Activated naive CD4-positive, alpha-beta T cell treated with Interleukin-2 at 50 U/mL for 16 hours (primary cell): ENCODE measurements at regions not wholly inside any gene's neighbourhood (a gene's known extent, or its start where the extent isn't known, plus 50 kb on each side); places are given as distances from the start of the nearest gene placed in this dataset.

Experiments used
- DNase-seq: peaks from one replicate; pipeline ENCODE4 v3.0.0-alpha.2; 2020

DNA sequence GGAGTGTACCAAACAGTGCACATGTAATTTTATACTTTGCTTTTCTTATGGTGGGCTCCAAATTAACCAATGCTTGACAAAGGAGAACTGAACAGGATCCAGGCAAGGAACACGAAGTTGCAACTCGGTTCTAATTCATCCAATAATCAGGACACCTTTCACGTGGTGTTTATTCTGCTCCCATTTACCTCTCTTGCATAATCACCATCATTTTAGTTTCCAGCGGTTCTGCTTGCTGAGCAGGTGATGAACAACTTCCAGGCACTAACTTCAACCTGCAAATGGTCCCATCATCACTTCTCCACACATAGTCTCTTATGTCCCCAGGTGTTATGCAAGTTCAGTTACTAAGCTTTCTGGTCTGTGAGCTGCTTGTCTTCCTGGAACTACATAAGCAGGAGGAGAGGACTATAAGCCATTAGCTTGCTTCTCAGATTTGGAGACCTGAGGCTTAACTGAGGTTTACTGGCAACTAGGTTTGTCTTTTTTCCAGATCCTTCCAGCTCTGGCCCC lies 326.8 kb upstream of the SLC30A5 start:
- no peak for DNase-seq

GRCh38 chr5:68770551-68770950 lies 323.3 kb upstream of the SLC30A5 start:
- DNase-seq = no peak

DNA sequence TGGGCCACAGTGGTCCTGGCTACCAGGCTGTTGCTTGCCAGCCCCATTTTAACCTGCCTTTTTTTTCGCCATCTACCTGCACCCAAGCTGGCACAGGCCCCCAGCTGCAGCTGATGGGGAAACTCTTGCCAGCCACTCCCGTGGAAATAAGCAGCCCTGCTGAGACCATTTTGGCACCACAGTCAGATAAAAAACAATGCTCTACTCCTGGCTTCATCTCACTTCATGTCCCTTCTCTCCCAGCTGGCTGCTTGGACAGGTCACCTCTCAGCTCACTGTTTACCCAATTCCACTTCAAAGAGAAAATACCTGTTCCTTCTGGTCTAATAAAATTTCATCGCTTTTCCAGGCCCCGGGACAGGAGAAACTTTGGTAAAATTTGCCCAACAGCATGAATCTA lies 322.6 kb upstream of the SLC30A5 start:
- no peak for DNase-seq

- no peak for DNase-seq
Measured at GRCh38 chr5:68771732-68772131, 322.1 kb upstream of the SLC30A5 start.

GRCh38 chr5:68776381-68776780 lies 317.4 kb upstream of the SLC30A5 start:
- no peak for DNase-seq

DNA sequence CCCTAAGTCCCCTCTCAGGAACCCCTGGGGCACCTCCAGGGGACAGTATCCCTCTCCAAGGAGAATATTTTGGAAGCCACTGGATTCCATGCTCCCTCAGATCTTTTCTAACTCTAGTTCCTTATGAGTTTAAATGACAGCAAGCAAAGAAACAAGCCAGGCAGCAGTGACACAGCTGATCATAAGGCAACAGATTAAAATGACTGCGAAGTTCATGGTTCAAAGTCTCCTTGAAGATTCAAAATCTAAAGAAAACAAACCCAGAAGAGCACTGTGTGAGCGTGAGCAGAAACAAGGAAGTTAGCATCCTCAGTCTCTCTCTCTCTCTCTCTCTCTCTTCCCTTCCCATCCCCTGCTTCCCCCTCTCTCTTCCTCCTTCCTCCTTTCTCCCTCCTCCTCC lies 316.7 kb upstream of the SLC30A5 start:
- no peak for DNase-seq

- DNase-seq = no peak
Measured at GRCh38 chr5:68778484-68778883, 315.3 kb upstream of the SLC30A5 start.

DNA sequence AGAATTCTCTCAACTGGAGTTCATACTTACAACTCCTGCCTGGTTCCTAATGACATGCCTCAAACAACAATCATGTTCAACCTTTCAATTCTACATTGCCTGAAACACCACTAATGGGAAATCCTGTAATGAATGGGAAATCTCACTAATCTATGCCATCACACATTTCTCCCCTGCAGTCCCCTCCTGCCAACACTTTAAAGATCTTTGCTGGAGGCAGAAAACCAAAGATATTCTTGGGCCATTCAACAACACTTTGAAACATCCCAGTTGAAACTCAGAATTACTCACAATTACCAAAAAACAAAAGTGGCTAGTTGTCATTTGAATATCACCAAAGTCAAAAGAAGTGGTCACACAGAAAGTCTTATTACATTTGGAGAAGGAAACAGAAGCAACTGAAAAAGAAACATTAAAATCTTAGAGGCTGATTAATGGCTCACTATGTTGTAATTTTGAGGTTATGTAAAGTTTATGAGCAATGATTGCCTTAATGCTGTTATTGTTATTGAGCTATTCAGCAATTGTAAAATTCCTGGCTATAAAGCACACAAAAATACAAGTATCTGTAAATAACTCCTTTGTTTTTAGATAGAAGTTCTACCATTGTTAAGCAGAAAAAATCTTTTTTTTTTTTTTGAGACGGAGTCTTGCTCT lies 313.4 kb upstream of the SLC30A5 start:
- no peak for DNase-seq

GRCh38 chr5:68793074-68793473 lies 300.7 kb upstream of the SLC30A5 start:
- DNase-seq = no peak

DNA sequence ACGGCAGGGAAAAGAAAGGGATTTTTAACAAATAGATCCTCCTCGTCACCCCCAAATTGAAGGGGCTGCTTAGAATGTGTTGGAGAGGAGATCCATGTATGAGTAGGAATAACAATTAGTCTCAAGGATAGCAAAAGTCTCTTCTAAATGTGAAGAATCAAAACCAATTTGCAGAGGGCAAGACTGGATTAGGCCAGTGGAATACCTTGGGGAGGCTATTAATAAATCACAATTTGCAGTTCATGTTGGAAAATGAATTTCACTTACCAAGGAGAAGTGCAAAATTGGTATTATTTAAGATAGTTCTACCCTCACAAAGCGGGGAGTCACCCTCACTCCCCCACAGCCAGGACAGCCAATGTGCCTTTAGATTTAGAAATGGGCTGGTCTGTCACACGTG lies 299.8 kb upstream of the SLC30A5 start:
- DNase-seq = no peak

DNA sequence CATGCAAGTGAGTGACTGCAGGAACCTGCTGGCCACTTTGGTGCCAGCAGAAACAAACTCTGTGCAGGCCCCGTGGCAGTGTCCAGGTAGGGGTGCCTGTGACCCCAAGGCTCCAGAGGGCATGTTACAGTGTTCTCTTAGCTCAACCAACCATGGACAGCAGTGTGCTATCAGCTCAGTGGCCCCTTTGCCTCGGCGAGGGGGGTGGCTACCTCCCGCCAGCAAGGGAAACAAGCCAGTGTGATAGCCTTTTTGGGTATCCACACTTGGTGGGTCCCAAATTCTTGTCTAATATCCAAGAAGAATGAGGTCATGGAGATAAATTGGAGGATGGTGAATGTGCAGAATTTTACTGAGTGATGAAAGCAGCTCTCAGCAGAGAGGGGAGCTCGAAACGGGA lies 298.6 kb upstream of the SLC30A5 start:
- DNase-seq = no peak

DNA sequence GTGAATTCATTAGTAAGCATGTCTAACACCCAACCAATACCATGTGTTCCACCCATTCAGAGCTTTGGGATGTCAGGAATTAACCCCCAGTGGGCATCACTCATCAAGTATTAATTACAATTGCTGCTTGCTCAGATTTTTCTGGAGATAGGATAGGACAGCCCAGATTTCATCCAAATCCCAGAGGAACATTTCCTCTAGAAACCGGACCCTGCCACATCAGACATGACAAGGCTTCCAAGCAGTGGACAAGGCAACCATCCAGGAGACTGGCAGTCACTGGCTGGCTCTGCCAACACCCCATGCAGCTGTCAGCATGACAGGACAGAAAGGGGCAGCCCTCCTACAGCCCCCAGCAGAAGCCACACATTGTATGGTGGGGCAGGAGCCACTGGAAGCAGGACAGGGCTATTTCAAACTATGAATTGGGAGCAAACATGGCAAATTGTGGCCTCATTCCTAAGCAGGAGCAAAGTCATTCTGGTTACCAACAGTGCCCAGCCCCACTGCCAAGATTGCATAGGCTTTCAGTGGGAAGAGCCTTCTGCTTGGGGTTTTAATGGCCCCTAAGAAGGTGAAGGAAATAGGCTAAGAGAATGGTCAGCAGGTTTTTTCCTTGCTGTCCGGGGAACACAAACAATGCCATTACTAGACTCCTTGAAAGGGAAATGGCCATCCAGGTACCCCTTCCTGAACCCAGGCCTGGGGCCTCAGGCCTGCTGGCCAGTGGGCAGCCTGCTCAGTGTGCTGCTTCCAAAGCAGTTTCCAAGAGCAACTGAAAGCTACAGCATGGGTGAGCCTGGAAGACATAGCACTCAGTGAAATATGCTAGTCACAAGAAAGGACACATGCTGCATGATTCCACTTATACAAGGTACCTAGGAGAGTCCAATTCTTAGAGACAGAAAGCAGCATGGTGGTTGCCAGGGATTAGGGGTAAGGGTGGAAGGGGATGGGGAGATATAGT lies 294.7 kb upstream of the SLC30A5 start:
- DNase-seq = no peak

GRCh38 chr5:68802430-68802829 lies 291.4 kb upstream of the SLC30A5 start:
- no peak for DNase-seq

DNA sequence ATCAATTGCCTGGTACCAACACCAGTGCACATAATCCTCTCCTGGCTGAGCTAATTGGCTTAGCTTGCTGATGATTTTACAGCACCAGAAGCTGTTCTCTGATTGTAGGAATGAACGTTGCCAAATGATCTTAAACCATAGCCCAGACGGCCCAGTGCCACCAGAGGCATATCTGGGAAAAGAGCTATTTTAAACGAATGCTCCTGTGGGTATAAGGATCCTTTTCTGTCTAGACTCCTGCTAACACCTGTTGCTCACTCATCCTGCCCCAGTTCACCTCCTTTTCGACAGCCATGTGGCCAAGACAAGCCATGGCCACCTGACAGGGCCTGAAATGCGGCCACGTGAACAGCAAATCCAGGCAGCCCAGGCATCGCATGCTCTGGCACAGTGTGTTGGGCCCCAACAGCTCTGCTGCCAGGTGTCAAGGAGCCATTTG lies 289.9 kb upstream of the SLC30A5 start:
- no peak for DNase-seq

DNA sequence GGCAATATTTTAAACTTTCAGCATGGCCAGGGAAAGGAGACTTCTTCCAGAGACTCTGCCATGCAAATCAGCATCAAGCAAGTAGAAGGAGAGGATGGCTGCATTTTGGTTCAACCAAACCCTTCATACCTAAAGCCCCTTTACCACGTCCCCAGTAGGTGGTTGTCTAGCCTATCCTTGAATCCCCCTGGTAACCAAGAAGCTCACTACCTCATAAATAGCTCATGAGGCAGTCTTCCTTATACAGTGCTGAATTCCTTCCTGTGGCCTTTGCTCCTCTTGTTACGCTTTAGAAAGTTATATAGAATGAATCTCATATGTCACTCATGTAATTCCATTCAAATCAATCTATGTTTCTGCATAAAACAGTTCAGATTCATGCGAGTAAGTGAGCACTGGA lies 289.5 kb upstream of the SLC30A5 start:
- no peak for DNase-seq

DNA sequence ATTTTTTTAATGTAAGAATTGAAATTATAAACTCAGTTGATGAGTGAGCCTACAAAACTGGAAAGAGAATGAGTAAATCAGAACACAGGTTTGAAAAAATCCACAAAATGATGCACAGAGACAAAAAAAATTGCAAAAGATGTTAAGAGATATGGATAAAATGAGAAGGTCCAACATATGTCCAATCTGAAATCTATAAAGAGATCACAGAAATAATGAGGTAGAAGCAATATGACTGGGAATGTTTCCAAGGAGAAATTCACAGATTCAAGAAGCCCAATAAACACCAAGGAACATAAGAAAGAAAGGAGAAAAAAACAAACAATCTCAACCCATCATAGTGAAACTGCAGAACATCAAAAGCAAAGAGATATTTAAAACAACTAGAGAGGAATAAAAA lies 288.4 kb upstream of the SLC30A5 start:
- no peak for DNase-seq

GRCh38 chr5:68817632-68818031 lies 276.2 kb upstream of the SLC30A5 start:
- no peak for DNase-seq

DNA sequence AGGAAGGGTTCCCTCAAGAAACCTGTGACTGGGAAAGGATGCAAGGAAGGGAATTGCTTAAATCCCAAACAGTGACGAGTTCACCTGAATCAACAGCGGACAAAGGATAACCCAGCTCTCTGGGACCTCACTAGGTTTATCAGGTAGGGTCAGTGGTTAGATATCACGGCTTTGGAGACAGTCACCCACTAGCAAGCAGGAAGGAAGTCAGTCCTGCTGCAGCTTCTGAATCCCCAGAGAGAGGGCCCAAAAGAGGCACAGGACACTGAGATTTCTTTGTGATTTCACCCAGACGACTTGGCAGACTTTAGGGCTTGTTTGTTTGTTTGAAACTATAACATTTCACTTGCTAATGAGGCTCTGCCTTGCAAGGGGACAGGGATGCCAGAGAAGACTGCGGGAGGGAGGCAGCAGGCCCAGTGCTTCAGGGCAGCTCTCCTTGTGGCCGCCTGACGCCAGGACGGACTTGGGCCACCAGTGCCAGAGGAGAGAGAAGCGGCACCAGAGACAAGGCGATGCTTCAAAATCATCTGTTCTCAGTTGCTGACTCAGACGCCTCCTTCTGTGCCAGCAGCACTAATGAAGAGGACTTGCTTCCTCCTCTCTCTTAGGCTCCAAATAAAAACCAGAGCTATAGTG lies 275.6 kb upstream of the SLC30A5 start:
- no peak for DNase-seq

DNA sequence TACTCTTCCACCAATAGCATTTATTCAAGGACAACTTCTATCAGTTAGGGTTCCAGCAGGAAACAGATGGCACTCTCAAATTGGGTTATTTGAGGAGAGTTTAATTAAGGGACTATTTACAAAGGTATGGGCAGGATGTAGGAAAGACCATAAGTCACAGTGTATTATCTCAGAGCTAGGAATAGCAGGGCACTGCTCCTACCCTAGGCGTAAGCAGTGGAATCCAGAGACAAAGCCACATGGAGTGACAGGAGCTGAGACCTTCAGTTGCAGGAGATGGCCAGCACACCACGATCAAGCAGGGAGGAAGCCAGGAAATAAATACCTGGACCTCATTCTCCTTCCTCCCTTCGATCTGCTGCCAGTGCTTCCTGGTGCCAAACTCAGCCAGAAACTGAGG lies 274.9 kb upstream of the SLC30A5 start:
- no peak for DNase-seq

- DNase-seq = no peak
Measured at GRCh38 chr5:68821056-68821455, 272.8 kb upstream of the SLC30A5 start.

GRCh38 chr5:68822796-68823195 lies 271.0 kb upstream of the SLC30A5 start:
- DNase-seq = no peak

DNA sequence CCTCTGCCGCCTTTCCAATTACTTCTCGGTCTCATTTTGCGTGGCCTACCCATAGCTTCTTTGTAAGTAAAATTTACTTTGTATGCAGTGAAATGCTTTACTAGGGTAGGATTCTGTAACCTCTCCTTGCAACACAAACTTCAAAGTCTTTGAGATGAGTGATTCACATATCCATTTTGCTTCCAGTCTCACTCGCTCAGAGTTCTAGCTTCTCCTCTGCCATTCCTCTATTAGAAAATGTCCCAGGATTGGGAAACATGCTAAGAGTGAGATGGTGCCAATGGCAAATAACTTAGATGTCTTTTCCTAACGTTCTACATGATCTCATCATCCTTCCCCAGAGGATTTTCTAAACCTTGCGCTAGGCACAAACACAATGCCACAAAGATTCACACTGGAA lies 270.5 kb upstream of the SLC30A5 start:
- DNase-seq = no peak

DNA sequence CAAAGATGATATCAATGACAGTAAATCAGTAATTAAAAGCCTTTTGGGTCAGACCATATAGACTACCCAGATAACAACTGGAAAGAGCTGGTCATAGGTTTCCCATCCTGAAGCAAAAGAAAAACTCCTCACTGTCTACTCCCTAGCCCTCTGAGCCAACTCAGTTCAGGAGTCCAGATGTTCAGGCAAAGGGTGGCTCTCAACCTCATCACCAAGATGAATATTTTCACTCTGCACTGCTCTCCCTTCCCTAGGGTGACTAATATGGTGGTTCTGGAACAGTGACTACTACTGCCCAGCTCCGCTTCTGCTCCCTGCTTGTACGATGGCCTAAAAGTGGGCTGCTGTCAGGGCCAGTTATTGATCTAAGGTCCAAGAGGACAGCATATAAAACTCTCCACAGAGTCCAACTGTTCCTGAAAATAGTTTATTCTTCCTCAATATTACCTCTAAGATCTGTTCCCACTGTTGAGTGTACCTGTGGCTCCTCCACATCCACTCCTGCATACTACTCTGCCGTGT lies 263.4 kb upstream of the SLC30A5 start:
- no peak for DNase-seq
